B cell (primary cell): ENCODE measurements at regions not wholly inside any gene's neighbourhood (a gene's known extent, or its start where the extent isn't known, plus 50 kb on each side); places are given as distances from the start of the nearest gene placed in this dataset.

Experiments
- EZH2 ChIP-seq: IDR thresholded peaks from 2 replicates; pipeline ENCODE4 v1.6.1; 2012; ENCODE audit warnings: borderline replicate concordance, low read depth, mild to moderate bottlenecking, moderate library complexity, low read length; ENCODE audit not compliant: insufficient read depth, poor library complexity, severe bottlenecking
- TF ChIP-seq, protein P1 (sequence below): fragments of 200-600 bp; IDR thresholded peaks from one replicate; pipeline ENCODE4 v1.8.0; 2022; ENCODE audit warnings: antibody characterized with exemption, mild to moderate bottlenecking

DNA sequence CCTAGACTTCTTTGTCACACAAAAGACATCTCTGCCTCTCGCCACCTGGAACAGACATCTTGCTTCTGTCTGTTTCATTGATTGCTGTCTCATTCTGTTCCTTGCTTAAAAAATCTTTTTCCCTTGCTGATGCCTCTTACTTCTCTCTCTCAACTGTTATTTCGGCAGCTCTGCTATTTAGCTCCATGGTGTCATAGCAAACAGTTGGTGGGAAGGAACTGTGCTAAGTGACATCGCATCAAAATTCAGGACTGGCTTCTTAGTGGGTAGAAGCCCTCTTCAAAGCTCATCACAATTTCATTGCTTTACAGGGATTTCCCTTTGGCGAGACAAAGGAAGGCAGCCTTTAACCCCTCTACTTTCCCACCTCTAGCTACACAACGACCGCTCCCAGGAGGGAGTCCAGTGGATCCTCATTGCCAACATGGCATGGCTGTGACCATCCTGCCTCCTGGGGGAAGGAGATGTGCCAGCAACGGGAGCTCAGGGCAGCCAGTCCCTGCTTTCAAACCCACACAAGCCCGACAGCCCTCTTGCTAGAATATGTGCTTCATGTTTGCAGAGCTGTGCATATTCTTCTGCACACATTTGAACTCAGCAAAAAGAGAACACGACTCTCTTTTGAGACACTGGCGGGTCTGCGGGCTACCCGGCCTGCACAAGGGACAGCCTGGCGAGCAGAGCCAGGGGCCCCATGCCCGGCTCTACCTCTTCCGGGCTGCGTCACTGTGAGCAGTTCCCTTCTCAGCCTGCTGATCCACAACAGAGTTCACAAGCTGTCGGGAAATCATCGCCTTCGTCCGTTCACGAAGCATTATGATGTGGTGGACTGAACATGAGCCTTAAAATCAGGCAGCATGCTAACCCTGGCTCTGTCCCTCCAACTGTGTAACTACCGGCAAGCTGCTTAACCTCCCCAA is 51.1 kb upstream of the JAM3 start:
- TF ChIP-seq, protein P1, sequence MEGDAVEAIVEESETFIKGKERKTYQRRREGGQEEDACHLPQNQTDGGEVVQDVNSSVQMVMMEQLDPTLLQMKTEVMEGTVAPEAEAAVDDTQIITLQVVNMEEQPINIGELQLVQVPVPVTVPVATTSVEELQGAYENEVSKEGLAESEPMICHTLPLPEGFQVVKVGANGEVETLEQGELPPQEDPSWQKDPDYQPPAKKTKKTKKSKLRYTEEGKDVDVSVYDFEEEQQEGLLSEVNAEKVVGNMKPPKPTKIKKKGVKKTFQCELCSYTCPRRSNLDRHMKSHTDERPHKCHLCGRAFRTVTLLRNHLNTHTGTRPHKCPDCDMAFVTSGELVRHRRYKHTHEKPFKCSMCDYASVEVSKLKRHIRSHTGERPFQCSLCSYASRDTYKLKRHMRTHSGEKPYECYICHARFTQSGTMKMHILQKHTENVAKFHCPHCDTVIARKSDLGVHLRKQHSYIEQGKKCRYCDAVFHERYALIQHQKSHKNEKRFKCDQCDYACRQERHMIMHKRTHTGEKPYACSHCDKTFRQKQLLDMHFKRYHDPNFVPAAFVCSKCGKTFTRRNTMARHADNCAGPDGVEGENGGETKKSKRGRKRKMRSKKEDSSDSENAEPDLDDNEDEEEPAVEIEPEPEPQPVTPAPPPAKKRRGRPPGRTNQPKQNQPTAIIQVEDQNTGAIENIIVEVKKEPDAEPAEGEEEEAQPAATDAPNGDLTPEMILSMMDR, result no peak
- TF ChIP-seq EZH2, result no peak
